ENCODE measurements at regions not wholly inside any gene's neighbourhood (a gene's known extent, or its start where the extent isn't known, plus 50 kb on each side); places are given as distances from the start of the nearest gene placed in this dataset.
A peak's percentile ranks its signal among the peaks of the same experiment; 100 is the strongest.

DNA sequence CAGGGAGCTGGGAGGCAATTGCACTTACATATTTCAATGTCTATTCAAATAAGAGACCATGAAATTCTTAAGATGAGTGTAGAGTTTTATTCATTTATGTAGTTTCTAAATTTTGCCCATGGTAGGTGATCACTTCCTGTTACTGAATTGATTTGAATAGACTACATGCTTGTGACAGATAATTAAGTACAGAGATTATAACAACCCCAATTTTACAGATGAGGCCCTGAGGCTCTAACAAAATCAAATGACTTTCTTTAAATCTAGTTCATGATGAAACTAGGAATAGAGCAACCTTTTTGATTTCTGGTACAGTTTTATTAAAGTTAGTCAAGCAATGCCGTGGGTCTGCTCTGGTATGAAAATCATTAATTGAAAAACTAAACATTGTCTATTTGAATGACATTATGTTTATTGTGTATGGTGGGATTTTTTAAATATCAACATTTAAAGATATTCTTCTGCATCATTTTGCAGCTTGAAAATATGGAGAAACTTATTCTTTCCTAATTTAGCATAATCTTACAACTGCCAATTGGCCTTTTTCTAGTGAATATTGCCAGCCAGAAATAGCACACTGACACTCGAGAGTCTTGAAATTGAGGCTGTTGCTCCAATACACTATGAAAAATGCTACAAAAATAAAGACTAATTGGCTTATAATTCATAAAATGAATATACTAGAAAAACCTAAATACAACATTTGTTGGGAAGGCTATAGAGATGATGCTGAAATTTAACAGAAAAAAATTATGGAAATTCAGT lies 308.9 kb downstream of the SLC6A15 start:
- no peak overlapping the region for H3K4me3 ChIP-seq (ENCODE audit: low read depth, low read length)
- H3K36me3 ChIP-seq (ENCODE audit: control insufficient read depth, insufficient read depth, low read length), result no peaks in the 10 kb centered on the region
- DNase-seq (ENCODE audit: low read depth), result no peak
- no peaks in the 10 kb centered on the region for H3K27me3 ChIP-seq (ENCODE audit: control insufficient read depth, insufficient read depth, low read length)
- no peak for FAIRE-seq
- TF ChIP-seq, protein P1, sequence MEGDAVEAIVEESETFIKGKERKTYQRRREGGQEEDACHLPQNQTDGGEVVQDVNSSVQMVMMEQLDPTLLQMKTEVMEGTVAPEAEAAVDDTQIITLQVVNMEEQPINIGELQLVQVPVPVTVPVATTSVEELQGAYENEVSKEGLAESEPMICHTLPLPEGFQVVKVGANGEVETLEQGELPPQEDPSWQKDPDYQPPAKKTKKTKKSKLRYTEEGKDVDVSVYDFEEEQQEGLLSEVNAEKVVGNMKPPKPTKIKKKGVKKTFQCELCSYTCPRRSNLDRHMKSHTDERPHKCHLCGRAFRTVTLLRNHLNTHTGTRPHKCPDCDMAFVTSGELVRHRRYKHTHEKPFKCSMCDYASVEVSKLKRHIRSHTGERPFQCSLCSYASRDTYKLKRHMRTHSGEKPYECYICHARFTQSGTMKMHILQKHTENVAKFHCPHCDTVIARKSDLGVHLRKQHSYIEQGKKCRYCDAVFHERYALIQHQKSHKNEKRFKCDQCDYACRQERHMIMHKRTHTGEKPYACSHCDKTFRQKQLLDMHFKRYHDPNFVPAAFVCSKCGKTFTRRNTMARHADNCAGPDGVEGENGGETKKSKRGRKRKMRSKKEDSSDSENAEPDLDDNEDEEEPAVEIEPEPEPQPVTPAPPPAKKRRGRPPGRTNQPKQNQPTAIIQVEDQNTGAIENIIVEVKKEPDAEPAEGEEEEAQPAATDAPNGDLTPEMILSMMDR (IDR thresholded peaks at IDR 0.05; ENCODE audit: insufficient read depth, low read length, severe bottlenecking), result no peak

GRCh38 chr12:84601483-84601882 lies 311.1 kb downstream of the SLC6A15 start:
- H3K36me3 ChIP-seq (ENCODE audit: control insufficient read depth, insufficient read depth, low read length), result no peaks in the 10 kb centered on the region
- no peak overlapping the region for H3K4me3 ChIP-seq (ENCODE audit: low read depth, low read length)
- DNase-seq (ENCODE audit: low read depth) (no peak), FAIRE-seq (no peak)
- no peaks in the 10 kb centered on the region for H3K27me3 ChIP-seq (ENCODE audit: control insufficient read depth, insufficient read depth, low read length)
- TF ChIP-seq, protein P1 (IDR thresholded peaks at IDR 0.05; ENCODE audit: insufficient read depth, low read length, severe bottlenecking), result no peak

DNA sequence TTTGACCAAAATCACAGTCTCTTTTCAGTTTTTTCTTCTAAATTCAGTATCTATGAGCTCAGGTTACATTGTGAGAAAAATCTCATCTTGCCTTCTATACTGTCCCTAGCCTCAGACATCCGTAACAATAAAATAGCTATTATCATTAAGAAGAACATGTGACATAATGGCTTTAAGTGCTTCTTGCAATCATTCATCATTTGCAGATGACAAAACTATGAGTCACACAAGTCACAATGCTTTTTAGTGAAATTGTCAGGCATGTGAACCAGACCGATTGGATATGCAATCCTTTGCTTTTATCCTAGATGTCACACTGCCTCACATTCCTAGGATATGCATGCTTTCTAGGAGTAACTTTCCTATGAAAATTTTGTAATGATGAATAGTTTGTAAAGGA lies 313.1 kb downstream of the SLC6A15 start:
- TF ChIP-seq, protein P1 (IDR thresholded peaks at IDR 0.05; ENCODE audit: insufficient read depth, low read length, severe bottlenecking), result no peak
- H3K27me3 ChIP-seq (ENCODE audit: control insufficient read depth, insufficient read depth, low read length), result no peaks in the 10 kb centered on the region
- H3K4me3 ChIP-seq (ENCODE audit: low read depth, low read length), result no peak overlapping the region
- FAIRE-seq (peak; percentile 23), DNase-seq (ENCODE audit: low read depth) (peak; percentile 79)
- no peaks in the 10 kb centered on the region for H3K36me3 ChIP-seq (ENCODE audit: control insufficient read depth, insufficient read depth, low read length)

- FAIRE-seq (no peak), DNase-seq (ENCODE audit: low read depth) (no peak)
- Histone ChIP-seq H3K4me3 (ENCODE audit: low read depth, low read length) (no peak overlapping the region), H3K27me3 (ENCODE audit: control insufficient read depth, insufficient read depth, low read length) (no peaks in the 10 kb centered on the region), H3K36me3 (ENCODE audit: control insufficient read depth, insufficient read depth, low read length) (no peaks in the 10 kb centered on the region)
- TF ChIP-seq, protein P1 (IDR thresholded peaks at IDR 0.05; ENCODE audit: insufficient read depth, low read length, severe bottlenecking), result no peak
Measured at GRCh38 chr12:84596266-84596665, 316.3 kb downstream of the SLC6A15 start.

GRCh38 chr12:84594157-84594556 lies 318.4 kb downstream of the SLC6A15 start:
- no peaks in the 10 kb centered on the region for H3K27me3 ChIP-seq (ENCODE audit: control insufficient read depth, insufficient read depth, low read length)
- no peak for FAIRE-seq

More at GRCh38 chr12:84594157-84594556, 318.4 kb downstream of the SLC6A15 start:
- H3K4me3 ChIP-seq (ENCODE audit: low read depth, low read length), result no peak overlapping the region
- DNase-seq (ENCODE audit: low read depth), result no peak
- TF ChIP-seq, protein P1 (IDR thresholded peaks at IDR 0.05; ENCODE audit: insufficient read depth, low read length, severe bottlenecking), result no peak
- H3K36me3 ChIP-seq (ENCODE audit: control insufficient read depth, insufficient read depth, low read length), result no peaks in the 10 kb centered on the region

Data from bronchial epithelial cell (primary cell).